GM19240 (cell line): ENCODE measurements at regions not wholly inside any gene's neighbourhood (a gene's known extent, or its start where the extent isn't known, plus 50 kb on each side); places are given as distances from the start of the nearest gene placed in this dataset.

Source experiments
- DNase-seq: peaks from one replicate; pipeline ENCODE4 v3.0.0; 2011; ENCODE audit warnings: low spot score; ENCODE audit not compliant: insufficient read length

DNA sequence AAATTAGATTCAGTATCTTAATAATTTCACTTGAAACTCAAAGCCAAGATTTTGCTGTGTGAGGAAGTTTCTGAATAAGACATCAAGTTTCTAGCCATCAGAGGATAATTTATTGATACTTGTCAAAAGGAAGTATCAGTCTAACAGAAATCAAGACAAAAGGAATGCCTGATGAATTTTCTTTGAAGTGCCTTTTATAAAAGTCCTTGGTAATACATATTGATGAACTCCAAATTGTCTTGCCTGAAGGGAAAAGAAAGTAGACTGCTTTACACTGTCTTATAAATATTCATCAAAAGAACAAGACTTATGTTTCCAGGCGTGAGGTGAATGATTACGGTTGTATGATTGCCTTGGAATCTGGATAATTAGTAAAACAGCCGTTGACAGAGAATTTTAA, 986.0 kb upstream of the MAP3K7 start:
- no peak for DNase-seq

- no peak for DNase-seq
Measured at GRCh38 chr6:91569071-91569470, 982.2 kb upstream of the MAP3K7 start.

DNA sequence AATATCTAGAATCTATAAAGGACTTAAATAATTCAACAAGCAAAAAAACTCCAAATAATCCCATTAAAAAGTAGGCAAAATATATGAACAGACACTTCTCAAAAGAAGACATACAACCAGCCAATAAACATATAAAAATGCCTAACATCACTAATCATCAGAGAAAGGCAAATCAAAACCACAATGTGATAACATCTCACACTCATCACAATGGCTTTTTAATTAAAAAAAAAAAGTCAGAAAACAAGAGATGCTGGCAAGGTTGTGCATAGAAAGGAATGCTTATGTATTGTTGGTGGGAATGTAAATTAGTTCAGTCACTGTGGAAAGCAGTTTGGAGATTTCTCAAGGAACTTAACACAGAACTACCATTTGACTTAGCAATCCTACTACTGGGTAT, 979.6 kb upstream of the MAP3K7 start:
- DNase-seq = no peak

DNA sequence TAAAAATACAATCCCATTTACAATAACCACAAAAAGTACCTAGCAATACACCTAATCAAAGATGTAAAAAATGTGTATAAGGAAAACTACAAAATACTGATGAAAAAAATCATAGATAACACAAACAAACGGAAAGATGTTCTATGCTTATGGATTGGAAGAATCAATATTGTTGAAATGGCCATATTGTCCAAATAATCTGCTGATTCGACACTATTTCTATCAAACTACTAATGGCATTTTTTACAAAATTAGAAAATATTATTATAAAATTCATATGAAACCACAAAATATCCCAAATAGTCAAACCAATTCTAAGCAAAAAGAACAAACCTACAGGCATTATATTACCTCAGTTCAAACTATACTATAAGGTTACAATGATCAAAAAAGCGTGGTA, 978.3 kb upstream of the MAP3K7 start:
- no peak for DNase-seq

DNA sequence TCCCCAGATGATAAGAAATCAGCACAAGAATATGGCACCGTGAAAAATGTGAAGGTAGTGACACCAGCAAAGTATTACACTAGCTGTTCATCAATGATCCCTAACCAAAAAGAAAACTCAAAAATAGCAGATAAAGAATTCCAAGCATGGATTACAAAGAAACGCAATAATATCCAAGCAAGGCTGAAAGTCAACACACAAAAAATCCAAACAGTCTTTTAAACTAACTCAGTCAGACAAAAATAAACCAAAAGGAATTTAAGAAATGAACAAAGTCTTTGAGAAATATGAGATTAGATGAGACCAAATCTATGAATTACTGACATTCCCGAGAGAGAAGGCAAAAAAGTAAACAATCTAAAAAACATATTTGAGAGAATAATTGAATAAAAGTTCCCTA, 976.1 kb upstream of the MAP3K7 start:
- no peak for DNase-seq

DNA sequence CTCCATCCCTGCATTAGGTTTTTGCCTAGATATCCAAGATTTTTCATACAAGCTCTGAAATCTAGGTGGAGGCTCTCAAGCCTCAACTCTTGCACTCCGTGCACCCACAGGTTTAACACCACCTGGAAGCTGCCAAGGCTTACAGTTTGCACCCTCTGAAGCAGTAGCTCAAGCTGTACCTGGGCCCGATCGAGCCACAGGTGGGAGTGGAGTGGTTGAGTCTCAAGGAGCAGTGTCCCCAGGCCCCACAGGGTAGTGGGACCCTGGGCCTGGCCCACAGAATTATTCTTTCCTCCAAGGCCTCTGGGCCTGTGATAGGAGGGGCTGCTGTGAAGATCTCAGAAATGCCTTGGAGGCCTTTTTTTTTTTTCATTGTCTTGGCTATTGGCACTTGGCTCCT, 973.5 kb upstream of the MAP3K7 start:
- DNase-seq = no peak

GRCh38 chr6:91540902-91541301, 954.0 kb upstream of the MAP3K7 start:
- no peak for DNase-seq

GRCh38 chr6:91539456-91539855, 952.6 kb upstream of the MAP3K7 start:
- DNase-seq = no peak

- DNase-seq = no peak
Measured at GRCh38 chr6:91538622-91539021, 951.8 kb upstream of the MAP3K7 start.

- no peak for DNase-seq
Measured at GRCh38 chr6:91534614-91535013, 947.7 kb upstream of the MAP3K7 start.

DNA sequence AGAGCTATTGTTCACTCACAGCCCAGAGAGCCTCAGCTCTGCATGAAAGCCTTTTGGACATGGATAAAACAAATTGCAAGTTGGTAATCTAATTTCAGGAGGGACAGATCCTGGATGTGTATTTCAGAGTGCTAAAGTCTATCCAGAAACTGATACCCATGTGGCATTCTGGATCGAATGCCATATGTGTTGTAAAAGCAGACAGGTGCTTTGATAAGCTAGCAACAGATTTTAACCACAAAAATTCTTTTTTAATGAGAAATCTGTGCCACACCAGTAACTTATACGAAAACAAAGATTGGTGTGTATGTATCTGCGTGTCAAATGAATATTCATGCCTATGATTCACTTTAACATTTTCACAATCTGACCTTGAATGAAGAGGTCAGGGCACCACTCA, 936.6 kb upstream of the MAP3K7 start:
- no peak for DNase-seq

DNA sequence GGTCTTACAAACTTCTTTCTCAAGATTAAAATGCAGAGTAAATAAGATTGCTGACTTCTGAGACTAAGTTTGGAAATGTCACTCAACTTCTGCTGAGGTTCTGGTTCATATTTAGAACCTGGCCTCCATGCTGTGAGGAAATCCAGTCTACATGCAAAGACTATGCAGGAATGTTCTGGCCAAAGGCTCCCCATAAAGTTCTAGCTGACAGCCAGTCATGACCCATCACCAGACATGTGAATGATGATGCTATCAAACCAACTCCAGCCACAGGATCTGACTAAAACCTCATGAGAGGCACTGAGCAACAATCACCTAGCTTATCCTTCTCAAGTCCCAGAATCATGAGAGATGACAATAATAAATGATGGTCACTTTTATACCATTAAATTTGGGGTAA, 935.1 kb upstream of the MAP3K7 start:
- DNase-seq = no peak

- no peak for DNase-seq
Measured at GRCh38 chr6:91509711-91510110, 922.8 kb upstream of the MAP3K7 start.

DNA sequence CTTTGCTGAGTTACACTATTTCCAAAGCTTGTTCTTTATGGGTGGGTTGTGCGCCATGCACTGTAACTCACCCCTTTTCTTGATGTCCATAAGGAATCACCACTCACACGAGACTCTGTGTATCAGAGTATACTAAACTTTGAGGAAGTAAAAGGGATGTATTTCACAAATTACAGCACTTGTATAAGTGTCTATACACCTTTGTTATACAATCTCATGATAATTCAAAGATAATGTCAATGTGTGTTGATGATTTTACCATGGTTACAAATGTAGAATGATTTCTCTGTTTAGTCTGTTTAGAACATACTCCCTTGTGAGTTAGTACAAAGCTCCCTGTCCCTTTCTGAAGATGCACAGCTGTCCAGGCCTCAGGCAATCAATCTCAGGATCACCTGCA, 922.2 kb upstream of the MAP3K7 start:
- DNase-seq = no peak

DNA sequence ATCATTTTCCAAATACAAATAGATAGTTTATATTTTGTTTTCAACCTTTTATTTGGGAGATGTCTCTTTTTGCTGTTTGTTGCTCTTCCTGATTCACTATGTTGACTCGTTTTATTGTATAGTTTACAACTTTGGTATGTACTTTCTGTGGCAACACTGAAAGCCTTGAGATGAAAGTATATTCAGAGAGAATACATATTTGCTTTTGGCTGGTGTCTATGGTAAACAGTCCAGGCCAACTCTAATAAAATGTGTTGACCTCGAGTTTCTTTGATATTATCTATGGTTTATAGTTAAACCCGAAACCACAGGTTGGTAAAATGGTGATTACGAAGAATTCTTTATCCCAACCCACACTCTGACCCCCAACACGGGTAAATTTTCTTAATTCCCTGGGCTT, 919.6 kb upstream of the MAP3K7 start:
- no peak for DNase-seq

DNA sequence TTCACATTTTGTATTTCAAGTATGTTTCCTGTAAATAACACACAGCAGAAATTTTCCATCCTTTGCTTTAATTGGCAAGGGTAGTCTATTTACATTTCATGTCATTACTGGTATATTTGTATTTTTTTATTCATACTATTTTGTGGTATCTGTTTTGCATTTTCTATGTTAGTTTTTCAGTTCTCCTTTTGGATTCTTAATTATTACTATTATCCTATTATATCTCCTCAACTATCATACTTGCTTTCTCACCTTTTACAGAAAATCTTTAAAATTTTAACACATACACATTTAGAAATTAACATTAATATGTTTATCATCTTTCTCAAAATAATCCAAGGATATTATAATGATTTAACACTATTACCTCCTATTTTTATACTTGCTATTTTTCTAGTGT, 918.3 kb upstream of the MAP3K7 start:
- DNase-seq = no peak

DNA sequence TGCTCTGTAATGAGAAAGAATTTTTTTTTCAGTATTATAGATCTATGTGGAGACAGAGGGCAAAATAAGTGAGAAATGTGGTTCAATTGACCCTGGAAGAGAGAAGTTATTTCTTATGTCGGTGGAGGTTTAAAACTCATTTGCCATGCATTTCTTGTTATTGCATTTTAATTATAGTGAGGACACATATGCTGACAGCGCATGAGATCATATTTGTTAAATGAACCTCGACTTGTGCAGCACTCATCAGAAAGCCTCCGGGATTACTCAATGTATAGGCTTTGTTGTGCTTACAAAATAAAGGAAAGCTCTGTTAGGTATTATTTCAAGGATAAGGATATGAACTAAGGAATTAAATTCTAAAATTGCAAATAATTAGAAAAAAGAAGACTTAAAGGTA, 915.1 kb upstream of the MAP3K7 start:
- DNase-seq = no peak

- no peak for DNase-seq
Measured at GRCh38 chr6:91500689-91501303, 913.9 kb upstream of the MAP3K7 start.

DNA sequence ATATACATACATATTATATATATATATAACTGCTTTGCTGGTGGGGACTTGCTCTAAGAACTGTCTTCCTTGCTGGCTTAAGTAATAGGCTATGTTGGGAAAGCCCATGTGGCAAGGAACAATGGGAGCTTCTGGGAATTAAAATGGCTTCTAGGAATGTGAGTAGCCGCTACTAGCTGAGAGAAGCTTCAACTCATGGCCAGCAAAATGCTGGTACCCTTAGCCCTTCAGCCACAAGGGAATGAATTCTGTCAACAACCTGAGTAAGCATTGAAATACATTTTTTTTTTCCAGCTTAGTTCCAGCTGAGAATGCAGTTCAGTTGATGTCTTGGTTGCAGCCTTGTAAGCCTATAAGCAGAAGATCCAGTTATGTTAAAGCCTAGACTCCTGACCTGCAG, 911.7 kb upstream of the MAP3K7 start:
- no peak for DNase-seq

DNA sequence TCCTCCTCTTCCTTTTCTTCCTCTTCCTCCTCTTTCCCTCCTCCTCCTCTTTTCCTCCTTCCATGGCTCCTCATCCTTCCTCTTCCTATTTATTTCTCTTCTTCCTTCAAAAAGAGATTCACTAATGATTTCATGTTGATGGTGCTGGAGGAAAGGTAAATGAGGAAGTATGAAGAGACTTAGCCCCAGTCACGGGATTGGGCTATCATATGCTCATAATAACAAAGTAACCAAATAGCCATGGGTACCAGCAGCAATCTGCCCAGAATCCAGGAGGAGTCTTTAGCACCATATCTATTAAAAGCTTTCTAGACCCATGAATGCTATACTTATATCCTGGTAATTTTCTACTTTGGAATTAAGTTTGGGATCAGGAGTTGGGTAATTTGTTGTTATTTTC, 910.9 kb upstream of the MAP3K7 start:
- no peak for DNase-seq

DNA sequence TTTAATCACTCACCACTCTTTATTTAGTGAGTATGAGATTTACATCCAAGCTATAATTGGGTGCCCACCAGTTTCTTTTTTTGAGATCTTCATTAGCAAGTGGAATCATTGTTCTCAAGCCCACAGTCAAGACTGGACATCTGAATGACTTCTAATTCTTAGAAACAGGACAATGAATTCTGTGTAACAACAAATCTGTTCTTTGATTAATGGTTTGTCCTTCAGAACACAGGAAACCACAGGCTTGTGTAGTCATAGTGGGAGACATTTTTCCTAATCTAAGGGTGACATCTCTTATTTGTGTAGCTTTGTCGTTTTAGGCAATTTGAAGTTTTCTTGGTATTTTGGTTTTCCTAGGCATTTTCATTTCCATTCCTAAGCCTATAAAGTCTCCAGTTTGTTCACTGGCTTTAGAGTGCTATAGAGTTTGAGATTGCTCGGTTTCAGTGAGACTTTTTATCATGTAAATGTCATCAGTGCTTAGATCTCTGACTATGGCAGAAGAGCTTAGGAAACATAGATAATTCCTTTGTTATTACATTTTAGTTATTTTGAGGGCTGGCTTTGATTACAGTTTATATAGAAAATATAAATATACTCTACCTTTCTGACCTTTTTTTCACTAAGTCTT, 903.9 kb upstream of the MAP3K7 start:
- no peak for DNase-seq

DNA sequence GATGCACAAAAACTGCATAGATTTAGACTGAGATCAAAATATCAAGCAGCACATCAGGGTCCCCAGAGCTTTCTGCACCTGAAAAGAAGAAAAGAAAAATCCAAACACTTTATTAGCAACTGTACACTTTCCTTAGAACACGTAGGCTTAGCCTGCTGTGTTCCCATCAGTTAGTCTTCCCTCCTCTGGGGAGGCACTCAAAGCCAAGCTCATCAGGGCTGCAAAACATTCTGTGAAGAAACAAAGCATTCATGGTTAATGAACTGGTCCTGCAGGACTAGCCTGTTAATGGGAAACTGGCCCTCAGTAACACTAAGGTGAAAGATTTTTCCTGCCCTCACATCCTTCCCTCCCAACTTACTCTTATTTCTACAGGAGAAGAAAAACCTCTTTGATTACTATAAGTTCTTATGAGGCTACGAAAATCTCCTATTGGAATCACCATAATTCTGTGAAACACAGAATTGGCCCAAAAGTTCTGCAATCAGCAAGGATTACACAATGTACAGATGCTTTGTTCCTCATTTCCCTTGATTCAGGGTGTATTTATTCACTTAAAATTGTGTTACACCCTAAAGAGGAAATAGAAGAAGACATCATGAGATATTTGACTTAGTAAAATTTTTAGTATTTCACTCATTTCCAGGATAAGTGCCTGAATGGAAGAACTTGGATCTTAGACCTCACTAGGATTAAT, 901.0 kb upstream of the MAP3K7 start:
- no peak for DNase-seq

DNA sequence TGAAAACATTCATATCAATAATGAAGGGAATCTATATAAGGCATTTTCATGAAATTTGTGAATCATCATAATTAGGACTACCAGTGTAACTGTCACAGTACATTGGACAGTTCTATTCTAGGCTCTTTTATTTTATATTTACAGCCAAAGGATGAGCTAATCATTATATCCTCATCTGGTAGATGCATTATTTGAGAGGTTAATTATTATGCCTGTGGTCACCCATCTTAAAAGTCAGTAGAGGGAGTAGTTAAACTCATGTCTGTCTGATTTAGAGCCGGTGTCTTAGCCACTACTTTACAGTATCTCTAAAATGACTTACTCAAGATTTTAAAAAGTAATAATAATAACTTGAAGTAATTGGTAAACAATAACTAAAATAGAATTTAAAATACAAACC, 899.3 kb upstream of the MAP3K7 start:
- no peak for DNase-seq
